Endothelial cell of umbilical vein (primary cell): ENCODE measurements at regions not wholly inside any gene's neighbourhood (a gene's known extent, or its start where the extent isn't known, plus 50 kb on each side); places are given as distances from the start of the nearest gene placed in this dataset.

Source experiments
- BruUV-seq: library from RNA; stranded (reverse); fragments of 400-500 nt; replicated peaks from 2 replicates; lab custom pipeline; 2021; lab: Mats Ljungman, UMichigan
- CTCF ChIA-PET: fragments of 300-600, 350-600 bp; sonication (Branson Sonifier 250); formaldehyde crosslinking; loops from one replicate; lab custom pipeline; 2021; ENCODE audit warnings: antibody characterized with exemption, inconsistent platforms; lab: Charles Lee
- POLR2A ChIA-PET: fragments of 300-600, 350-600 bp; sonication (Branson Sonifier 250); formaldehyde crosslinking; loops from one replicate; lab custom pipeline; 2021; ENCODE audit warnings: antibody characterized with exemption, inconsistent platforms; lab: Charles Lee
- DNase-seq: peaks from one replicate; pipeline ENCODE4 v3.0.0-alpha.2; 2011; ENCODE audit warnings: low read depth, low spot score
- FAIRE-seq: peaks from 2 replicates; lab custom pipeline; 2011; peaks lifted over from hg19 to GRCh38; lab: Jason Lieb, UNC
- H2AFZ ChIP-seq: 2 replicates; pipeline ENCODE4 v1.6.0; 2012; ENCODE audit warnings: low read depth, low read length, control low read depth, inconsistent platforms
- H3K27ac ChIP-seq: 2 replicates; pipeline ENCODE4 v1.5.1; 2011; ENCODE audit warnings: low read depth, mild to moderate bottlenecking, control low read depth, low read length, moderate library complexity; ENCODE audit not compliant: insufficient read depth
- H3K27me3 ChIP-seq, 2 experiments: 2 replicates each; pipeline versions ENCODE4 v1.6.0 to v1.6.1; 2011; ENCODE audit warnings: low read length in 2 of 2, mixed read lengths in 1 of 2; ENCODE audit not compliant: control insufficient read depth in 2 of 2, insufficient read depth in 2 of 2
- H3K36me3 ChIP-seq, 2 experiments: 2 replicates in 1 of 2; 3 replicates in 1 of 2; pipeline ENCODE4 v1.5.1; 2011; ENCODE audit warnings: low read length in 2 of 2, mild to moderate bottlenecking in 1 of 2, moderate library complexity in 1 of 2; ENCODE audit not compliant: control insufficient read depth in 2 of 2, insufficient read depth in 2 of 2; ENCODE audit errors: extremely low read depth in 1 of 2
- H3K4me1 ChIP-seq: 3 replicates; pipeline ENCODE4 v1.5.1; 2011; ENCODE audit warnings: mild to moderate bottlenecking, low read length; ENCODE audit not compliant: control insufficient read depth, insufficient read depth; ENCODE audit errors: extremely low read depth
- H3K4me2 ChIP-seq: 2 replicates; pipeline ENCODE4 v1.6.1; 2011; ENCODE audit warnings: low read length, control low read depth, mixed read lengths; ENCODE audit not compliant: insufficient read depth
- H3K4me3 ChIP-seq, 3 experiments: fragments of 200-600 bp in 1 of 3; sonication (generic), shearing (Covaris generic) in 1 of 3; replicated peaks in 1 of 3; 2 replicates each; pipeline ENCODE4 v1.5.1; 2011 to 2016; ENCODE audit warnings: control low read depth in 3 of 3, low read length in 3 of 3, mild to moderate bottlenecking in 2 of 3, inconsistent platforms in 1 of 3, low read depth in 1 of 3, moderate library complexity in 1 of 3; ENCODE audit not compliant: insufficient read depth in 1 of 3
- H3K79me2 ChIP-seq: 2 replicates; pipeline ENCODE4 v1.6.0; 2012; ENCODE audit warnings: low read length, inconsistent platforms; ENCODE audit not compliant: control insufficient read depth, insufficient read depth
- H3K9ac ChIP-seq: replicated peaks from 2 replicates; pipeline ENCODE3; 2011; ENCODE audit warnings: low read length, control low read depth; ENCODE audit not compliant: insufficient read depth; ENCODE audit errors: extremely low read depth
- H3K9me1 ChIP-seq: replicated peaks from 3 replicates; pipeline ENCODE4 v1.6.0; 2011; ENCODE audit warnings: mild to moderate bottlenecking, low read length; ENCODE audit not compliant: control insufficient read depth, insufficient read depth; ENCODE audit errors: extremely low read depth
- H3K9me3 ChIP-seq: replicated peaks from 2 replicates; pipeline ENCODE4 v1.5.1; 2012; ENCODE audit warnings: low read length, inconsistent platforms; ENCODE audit not compliant: control insufficient read depth, insufficient read depth
- H4K20me1 ChIP-seq: replicated peaks from 2 replicates; pipeline ENCODE3; 2011; ENCODE audit warnings: mild to moderate bottlenecking, low read length; ENCODE audit not compliant: control insufficient read depth, insufficient read depth; ENCODE audit errors: extremely low read depth
- JUN ChIP-seq: IDR thresholded peaks from 2 replicates; pipeline ENCODE4 v1.6.1; 2011; ENCODE audit warnings: borderline replicate concordance, low read depth; ENCODE audit not compliant: insufficient read length, insufficient read depth
- MYC ChIP-seq: IDR thresholded peaks from one replicate; pipeline ENCODE4 v1.6.1; 2011; ENCODE audit warnings: mild to moderate bottlenecking, low read depth, low read length
- POLR2AphosphoS5 ChIP-seq: IDR thresholded peaks from 2 replicates; pipeline ENCODE4 v1.6.1; 2012; ENCODE audit warnings: low read depth, mild to moderate bottlenecking, control low read depth, low read length, moderate library complexity; ENCODE audit not compliant: insufficient read depth
- dilution Hi-C: fragments of 300-500 bp; cut with MboI; formaldehyde crosslinking; loops from one replicate; pipeline ENCODE4 v1.15.0; 2019; ENCODE audit warnings: low sequenced_read_pairs; ENCODE audit not compliant: extremely low pct_ligation_motif_present
- intact Hi-C: fragments of 100-400 bp; cut with micrococcal nuclease; formaldehyde crosslinking; loops from one replicate; pipeline ENCODE4 v1.10.0; 2022
- TF ChIP-seq, protein P1 (sequence below), 2 donors: IDR thresholded peaks; 1 replicate in 1 of 2; 2 replicates in 1 of 2; pipeline ENCODE4 v1.5.1; 2011; ENCODE audit warnings: low read length in 2 of 2, mild to moderate bottlenecking in 2 of 2, moderate library complexity in 2 of 2, control low read depth in 1 of 2, inconsistent platforms in 1 of 2, low read depth in 1 of 2; ENCODE audit not compliant: insufficient read depth in 1 of 2; ENCODE audit errors: extremely low read depth in 1 of 2

DNA sequence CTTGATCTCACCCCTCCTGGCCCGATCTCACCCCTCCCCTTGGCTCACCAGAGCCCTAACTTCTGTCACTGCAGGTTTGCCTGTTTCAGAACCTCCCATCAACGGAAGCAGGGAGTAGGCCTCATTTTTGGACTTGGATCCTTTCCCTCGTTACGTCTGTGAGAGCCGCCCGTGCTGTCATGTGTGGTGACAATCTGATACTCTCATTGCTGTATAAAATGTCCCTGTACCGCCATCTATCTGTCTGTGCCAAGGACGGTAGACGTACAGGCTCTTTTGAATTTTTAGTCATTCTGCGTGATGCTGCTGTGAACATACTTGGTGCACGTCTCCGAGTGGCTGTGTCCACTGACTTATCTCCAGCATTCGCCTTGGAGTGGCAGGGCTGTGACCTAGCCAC lies 1163.1 kb downstream of the BRD1 start:
- H3K4me3 ChIP-seq = no peak overlapping the region
- H3K4me2 ChIP-seq = no peak overlapping the region
- no peak overlapping the region for H3K9ac ChIP-seq
- no peak overlapping the region for H2AFZ ChIP-seq
- no peaks in the 10 kb centered on the region for H3K79me2 ChIP-seq
- CTCF ChIA-PET = no interaction called here
- no peaks in the 10 kb centered on the region for H3K9me1 ChIP-seq
- no peaks in the 10 kb centered on the region for H3K4me1 ChIP-seq
- dilution Hi-C loops (no loop called here), intact Hi-C loops (no loop called here)
- no peaks in the 10 kb centered on the region for H3K27me3 ChIP-seq
- POLR2A ChIA-PET = no interaction called here
- no peak for FAIRE-seq
- H3K36me3 ChIP-seq = no peaks in the 10 kb centered on the region
- H4K20me1 ChIP-seq = no peaks in the 10 kb centered on the region
- no peak overlapping the region for H3K27ac ChIP-seq
- DNase-seq = no peak
- no TSS peak for BruUV-seq
- H3K9me3 ChIP-seq = peaks cover 4% of the 10 kb centered on the region
- no peak for TF ChIP-seq POLR2AphosphoS5
- TF ChIP-seq, protein P1, sequence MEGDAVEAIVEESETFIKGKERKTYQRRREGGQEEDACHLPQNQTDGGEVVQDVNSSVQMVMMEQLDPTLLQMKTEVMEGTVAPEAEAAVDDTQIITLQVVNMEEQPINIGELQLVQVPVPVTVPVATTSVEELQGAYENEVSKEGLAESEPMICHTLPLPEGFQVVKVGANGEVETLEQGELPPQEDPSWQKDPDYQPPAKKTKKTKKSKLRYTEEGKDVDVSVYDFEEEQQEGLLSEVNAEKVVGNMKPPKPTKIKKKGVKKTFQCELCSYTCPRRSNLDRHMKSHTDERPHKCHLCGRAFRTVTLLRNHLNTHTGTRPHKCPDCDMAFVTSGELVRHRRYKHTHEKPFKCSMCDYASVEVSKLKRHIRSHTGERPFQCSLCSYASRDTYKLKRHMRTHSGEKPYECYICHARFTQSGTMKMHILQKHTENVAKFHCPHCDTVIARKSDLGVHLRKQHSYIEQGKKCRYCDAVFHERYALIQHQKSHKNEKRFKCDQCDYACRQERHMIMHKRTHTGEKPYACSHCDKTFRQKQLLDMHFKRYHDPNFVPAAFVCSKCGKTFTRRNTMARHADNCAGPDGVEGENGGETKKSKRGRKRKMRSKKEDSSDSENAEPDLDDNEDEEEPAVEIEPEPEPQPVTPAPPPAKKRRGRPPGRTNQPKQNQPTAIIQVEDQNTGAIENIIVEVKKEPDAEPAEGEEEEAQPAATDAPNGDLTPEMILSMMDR (IDR thresholded peaks at IDR 0.05; ENCODE audit: extremely low read depth in 1 of 2, insufficient read depth in 1 of 2, low read depth in 1 of 2, low read length in 2 of 2) = no peak
- TF ChIP-seq MYC = no peak

DNA sequence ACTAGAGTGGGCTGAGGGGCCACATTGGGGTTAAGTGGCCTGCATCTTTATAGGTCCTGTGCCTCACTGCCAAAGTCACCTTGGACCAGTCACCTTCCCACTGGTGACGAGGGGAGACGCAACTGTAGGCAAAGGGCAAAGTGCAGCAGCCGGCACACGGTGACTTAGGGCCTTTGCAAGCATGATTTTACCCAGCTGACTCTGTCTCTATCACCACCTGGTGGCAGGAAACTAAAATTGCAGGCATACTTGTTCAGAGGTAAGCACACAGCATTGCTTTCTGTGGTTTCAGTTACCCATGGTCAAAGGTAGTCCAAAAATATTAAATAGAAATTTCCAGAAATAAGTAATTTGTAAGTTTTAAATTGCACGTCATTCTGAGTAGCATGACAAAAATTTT lies 1164.4 kb downstream of the BRD1 start:
- H3K4me1 ChIP-seq = no peaks in the 10 kb centered on the region
- FAIRE-seq (no peak), DNase-seq (no peak)
- dilution Hi-C loops = no loop called here
- H3K9ac ChIP-seq = no peak overlapping the region
- ChIA-PET POLR2A (no interaction called here), CTCF (no interaction called here)
- no TSS peak for BruUV-seq
- no peak overlapping the region for H3K4me2 ChIP-seq
- H2AFZ ChIP-seq = no peak overlapping the region
- peaks cover 6% of the 10 kb centered on the region for H3K9me3 ChIP-seq
- H3K27ac ChIP-seq = no peak overlapping the region
- no peaks in the 10 kb centered on the region for H4K20me1 ChIP-seq
- no peak for TF ChIP-seq JUN
- TF ChIP-seq, protein P1 (IDR thresholded peaks at IDR 0.05; ENCODE audit: extremely low read depth in 1 of 2, insufficient read depth in 1 of 2, low read depth in 1 of 2, low read length in 2 of 2) = peak in 1 of 2 donors; percentile 4
- intact Hi-C loops = no loop called here
- no peaks in the 10 kb centered on the region for H3K27me3 ChIP-seq
- no peaks in the 10 kb centered on the region for H3K9me1 ChIP-seq
- H3K4me3 ChIP-seq = no peak overlapping the region
- no peaks in the 10 kb centered on the region for H3K79me2 ChIP-seq
- no peaks in the 10 kb centered on the region for H3K36me3 ChIP-seq
